ENCODE measurements at regions not wholly inside any gene's neighbourhood (a gene's known extent, or its start where the extent isn't known, plus 50 kb on each side); places are given as distances from the start of the nearest gene placed in this dataset.

DNA sequence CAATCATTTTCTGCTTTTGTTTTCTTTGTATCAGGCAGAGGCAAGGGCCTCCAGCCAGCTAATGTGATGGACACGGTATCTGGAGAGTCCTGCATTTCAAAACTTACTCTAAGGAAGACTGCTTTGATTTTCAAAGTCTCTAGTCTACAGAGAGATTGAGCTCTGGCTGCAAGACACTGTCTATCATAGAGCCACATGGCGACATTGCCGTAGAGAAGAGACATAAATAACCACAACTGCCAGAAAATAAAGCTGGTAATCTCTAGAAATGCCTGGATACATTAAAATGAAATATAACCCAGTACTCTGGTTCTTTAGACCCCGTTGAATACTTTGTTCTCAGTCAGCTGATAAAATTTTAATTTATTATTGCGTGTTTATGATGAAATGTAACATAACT, 90.8 kb downstream of the OTUD1 start:
- Histone ChIP-seq H2BK120ac (replicated peaks; ENCODE audit: low read depth, low read length) (no peak overlapping the region), H3K9ac (replicated peaks in 1 of 4; ENCODE audit: extremely low read depth in 1 of 4, low read depth in 3 of 4, low read length in 3 of 4) (no peak overlapping the region), H3K4me3 (ENCODE audit: extremely low read depth in 1 of 4, insufficient read depth in 2 of 4, low read depth in 3 of 4, low read length in 4 of 4) (no peak overlapping the region), H2BK20ac (ENCODE audit: low read length) (no peak overlapping the region), H3K27ac (ENCODE audit: low read depth, low read length) (no peak overlapping the region), H3K36me3 (ENCODE audit: control insufficient read depth in 2 of 4, insufficient read depth in 4 of 4, low read length in 3 of 4) (no peaks in the 10 kb centered on the region), H2AFZ (ENCODE audit: low read length) (no peak overlapping the region), H4K20me1 (replicated peaks in 1 of 2; ENCODE audit: control insufficient read depth in 1 of 2, insufficient read depth in 2 of 2, low read length in 2 of 2) (no peaks in the 10 kb centered on the region), H3K14ac (ENCODE audit: insufficient read length) (no peak overlapping the region), H3K9me3 (ENCODE audit: insufficient read depth in 2 of 2, low read depth in 1 of 2, low read length in 1 of 2) (no peaks in the 10 kb centered on the region), H3K4me1 (replicated peaks in 1 of 4; ENCODE audit: control insufficient read depth in 3 of 4, insufficient read depth in 4 of 4, low read length in 3 of 4) (no peaks in the 10 kb centered on the region), H3K79me2 (ENCODE audit: control insufficient read depth in 1 of 2, insufficient read depth in 2 of 2, low read length in 2 of 2) (no peaks in the 10 kb centered on the region), H2AK5ac (ENCODE audit: low read depth, low read length) (no peak overlapping the region), H2BK12ac (ENCODE audit: low read depth, low read length) (no peak overlapping the region), H3K23me2 (ENCODE audit: low read depth, low read length) (no peaks in the 10 kb centered on the region), H3K27me3 (replicated peaks in 1 of 4; ENCODE audit: control insufficient read depth in 3 of 4, extremely low read depth in 1 of 4, insufficient read depth in 3 of 4, low read length in 3 of 4) (no peaks in the 10 kb centered on the region), H3K4me2 (ENCODE audit: insufficient read depth in 1 of 2, low read depth in 2 of 2, low read length in 2 of 2) (no peak overlapping the region), H3K79me1 (ENCODE audit: low read depth, low read length) (no peaks in the 10 kb centered on the region), H3K4ac (replicated peaks; ENCODE audit: insufficient read length, low read depth, low read length) (no peak overlapping the region), H4K91ac (replicated peaks; ENCODE audit: insufficient read length, low read length) (no peak overlapping the region), H3K18ac (ENCODE audit: extremely low read depth, low read length) (no peak overlapping the region), H2BK15ac (ENCODE audit: low read length) (no peak overlapping the region), H4K8ac (ENCODE audit: extremely low read depth, insufficient read depth, low read length) (no peak overlapping the region), H4K5ac (ENCODE audit: insufficient read length, low read depth, low read length) (no peak overlapping the region), H2BK5ac (ENCODE audit: low read depth, low read length) (no peak overlapping the region), H3K23ac (ENCODE audit: insufficient read length) (no peak overlapping the region), H3K56ac (replicated peaks; ENCODE audit: insufficient read length, low read depth, low read length) (no peak overlapping the region)
- ChIA-PET CTCF (ENCODE audit: partially characterized antibody) (interaction anchor here (0.8 to 4.3 kb wide), 8 partner anchors 11 to 372 kb away, joined by 4 to 26 read pairs (median 5); no protein-coding TSS in a partner anchor), POLR2A (ENCODE audit: partially characterized antibody) (no interaction called here)
- TF ChIP-seq, protein P1, sequence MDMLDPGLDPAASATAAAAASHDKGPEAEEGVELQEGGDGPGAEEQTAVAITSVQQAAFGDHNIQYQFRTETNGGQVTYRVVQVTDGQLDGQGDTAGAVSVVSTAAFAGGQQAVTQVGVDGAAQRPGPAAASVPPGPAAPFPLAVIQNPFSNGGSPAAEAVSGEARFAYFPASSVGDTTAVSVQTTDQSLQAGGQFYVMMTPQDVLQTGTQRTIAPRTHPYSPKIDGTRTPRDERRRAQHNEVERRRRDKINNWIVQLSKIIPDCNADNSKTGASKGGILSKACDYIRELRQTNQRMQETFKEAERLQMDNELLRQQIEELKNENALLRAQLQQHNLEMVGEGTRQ (IDR thresholded peaks at IDR 0.05; ENCODE audit: low read length): no peak
- TF ChIP-seq CHD2 (IDR thresholded peaks at IDR 0.05; ENCODE audit: low read length): no peak
- TF ChIP-seq BACH1 (IDR thresholded peaks at IDR 0.05; ENCODE audit: low read length): no peak
- TF ChIP-seq ZNF274 (IDR thresholded peaks at IDR 0.05; ENCODE audit: borderline replicate concordance, extremely low read depth, low read length): no peak
- TF ChIP-seq, protein P2, sequence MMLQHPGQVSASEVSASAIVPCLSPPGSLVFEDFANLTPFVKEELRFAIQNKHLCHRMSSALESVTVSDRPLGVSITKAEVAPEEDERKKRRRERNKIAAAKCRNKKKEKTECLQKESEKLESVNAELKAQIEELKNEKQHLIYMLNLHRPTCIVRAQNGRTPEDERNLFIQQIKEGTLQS (IDR thresholded peaks at IDR 0.05; ENCODE audit: insufficient read depth, low read depth, low read length): no peak
- FAIRE-seq (no peak), DNase-seq (ENCODE audit: low read depth in 1 of 2, low spot score in 2 of 2) (no peak)
- WGBS, 2 experiments (ENCODE audit: extremely low coverage in 1 of 2, insufficient coverage in 1 of 2, insufficient read length in 1 of 2, insufficient replicate concordance in 2 of 2, low coverage in 1 of 2, low lambda C conversion rate in 2 of 2, missing lambda C conversion rate in 1 of 2): 94% methylated on average over 5 of the region's 5 CpGs; no CpG with 5 or more reads in 1 of the 2 experiments
